HL-60/S4 (cell line): ENCODE measurements at regions not wholly inside any gene's neighbourhood (a gene's known extent, or its start where the extent isn't known, plus 50 kb on each side); places are given as distances from the start of the nearest gene placed in this dataset.
"Not testable (repeated sequence)": the region's sequence is repeated elsewhere in the genome, so short reads cannot be mapped to it uniquely, and the experiment has no call there.

ENCODE experiments used
- in situ Hi-C: fragments of 300-500 bp; cut with MboI; formaldehyde crosslinking; loops from 2 replicates; pipeline ENCODE4 v1.14.3; 2022; ENCODE audit warnings: low sequenced_read_pairs

GRCh38 chr2:66251573-66251972 lies 183.4 kb upstream of the MEIS1 start:
- in situ Hi-C loops, result no loop called here

- in situ Hi-C loops, result not testable (repeated sequence)
These were observed 185.8 kb upstream of the MEIS1 start for GRCh38 chr2:66249089-66249488.

- in situ Hi-C loops, result not testable (repeated sequence)
These were observed 191.1 kb upstream of the MEIS1 start for GRCh38 chr2:66243809-66244208.

- in situ Hi-C loops, result not testable (repeated sequence)
These were observed 192.0 kb upstream of the MEIS1 start for GRCh38 chr2:66242888-66243287.

- in situ Hi-C loops, result no loop called here
These were observed 192.7 kb upstream of the MEIS1 start for GRCh38 chr2:66242099-66242789.

- in situ Hi-C loops, result no loop called here
These were observed 194.6 kb upstream of the MEIS1 start for GRCh38 chr2:66240286-66240685.

- in situ Hi-C loops, result no loop called here
These were observed 195.3 kb upstream of the MEIS1 start for GRCh38 chr2:66239655-66240054.

- in situ Hi-C loops, result no loop called here
These were observed 197.0 kb upstream of the MEIS1 start for GRCh38 chr2:66237803-66238379.

- in situ Hi-C loops, result no loop called here
These were observed 197.8 kb upstream of the MEIS1 start for GRCh38 chr2:66236816-66237802.

- in situ Hi-C loops, result no loop called here
These were observed 198.7 kb upstream of the MEIS1 start for GRCh38 chr2:66236067-66236685.

GRCh38 chr2:66235428-66235827 lies 199.5 kb upstream of the MEIS1 start:
- in situ Hi-C loops, result no loop called here

- in situ Hi-C loops, result no loop called here
These were observed 200.9 kb upstream of the MEIS1 start for GRCh38 chr2:66233981-66234380.

GRCh38 chr2:66228128-66228547 lies 206.8 kb upstream of the MEIS1 start:
- in situ Hi-C loops, result no loop called here

- in situ Hi-C loops, result no loop called here
These were observed 217.8 kb upstream of the MEIS1 start for GRCh38 chr2:66217039-66217585.

GRCh38 chr2:66212749-66213148 lies 222.2 kb upstream of the MEIS1 start:
- in situ Hi-C loops, result no loop called here

GRCh38 chr2:66202586-66202985 lies 232.3 kb upstream of the MEIS1 start:
- in situ Hi-C loops, result no loop called here

- in situ Hi-C loops, result no loop called here
These were observed 233.7 kb upstream of the MEIS1 start for GRCh38 chr2:66201242-66201641.

- in situ Hi-C loops, result no loop called here
These were observed 236.1 kb upstream of the MEIS1 start for GRCh38 chr2:66198873-66199272.

- in situ Hi-C loops, result no loop called here
These were observed 242.0 kb upstream of the MEIS1 start for GRCh38 chr2:66192888-66193287.

- in situ Hi-C loops, result no loop called here
These were observed 243.6 kb upstream of the MEIS1 start for GRCh38 chr2:66191311-66191710.

- in situ Hi-C loops, result no loop called here
These were observed 245.4 kb upstream of the MEIS1 start for GRCh38 chr2:66189553-66189952.
